Testis (tissue), 2 donors: ENCODE measurements at regions not wholly inside any gene's neighbourhood (a gene's known extent, or its start where the extent isn't known, plus 50 kb on each side); places are given as distances from the start of the nearest gene placed in this dataset.

Source experiments
- DNase-seq: peaks from one replicate; pipeline ENCODE4 v3.0.0-alpha.2; 2019
- H3K27ac ChIP-seq, 2 donors: fragments of 200-600 bp; sonication (generic); one replicate each; pipeline ENCODE4 v1.5.1; 2019
- H3K27me3 ChIP-seq: fragments of 200-600 bp; sonication (generic); one replicate; pipeline ENCODE4 v1.5.1; 2019
- H3K36me3 ChIP-seq: fragments of 200-600 bp; sonication (generic); one replicate; pipeline ENCODE4 v1.5.1; 2017; ENCODE audit warnings: low read depth; ENCODE audit errors: missing control alignments
- H3K4me1 ChIP-seq: fragments of 200-600 bp; sonication (generic); one replicate; pipeline ENCODE4 v1.5.1; 2019
- H3K4me3 ChIP-seq, 2 donors: fragments of 200-600 bp; sonication (generic); one replicate each; pipeline ENCODE4 v1.5.1; 2017 to 2019
- H3K9me3 ChIP-seq: fragments of 200-600 bp; sonication (generic); one replicate; pipeline ENCODE4 v1.5.1; 2017
- CTCF ChIP-seq, 3 experiments: fragments of 450-650 bp in 2 of 3; fragments of 200-600 bp in 1 of 3; sonication (generic) in 1 of 3; IDR thresholded peaks; one replicate each; pipeline ENCODE4 v1.5.1; 2016 to 2019; ENCODE audit warnings: antibody characterized with exemption in 3 of 3, mild to moderate bottlenecking in 2 of 3, moderate library complexity in 1 of 3
- POLR2A ChIP-seq: fragments of 450-650 bp; IDR thresholded peaks from one replicate; pipeline ENCODE4 v1.6.1; 2017; ENCODE audit warnings: antibody characterized with exemption, mild to moderate bottlenecking, moderate library complexity
- WGBS, 2 donors: methylation state at CpG; one replicate each; pipeline ENCODE4 v1.1.5; 2018; 5-methylcytosine and 5-hydroxymethylcytosine counted together
- intact Hi-C: fragments of 100-400 bp; cut with DNase I; formaldehyde crosslinking; loops from one replicate; pipeline ENCODE4 v1.15.1; 2023; ENCODE audit warnings: low total_unique reads

GRCh38 chr7:68440866-68441265 lies 1157.4 kb upstream of the AUTS2 start:
- Histone ChIP-seq H3K4me3 (no peak overlapping the region), H3K4me1 (peaks cover 6% of the 10 kb centered on the region), H3K36me3 (no peaks in the 10 kb centered on the region), H3K9me3 (no peaks in the 10 kb centered on the region), H3K27ac (no peak overlapping the region), H3K27me3 (no peaks in the 10 kb centered on the region)
- intact Hi-C loops, result no loop called here
- DNase-seq, result no peak
- WGBS, 2 donors, result 29 to 41% methylated on average over 6 of the region's 6 CpGs
- no peak for TF ChIP-seq CTCF (IDR thresholded peaks at IDR 0.05)
- TF ChIP-seq POLR2A, result no peak

- peaks cover 6% of the 10 kb centered on the region for H3K4me1 ChIP-seq
- TF ChIP-seq CTCF (IDR thresholded peaks at IDR 0.05), result no peak
- TF ChIP-seq POLR2A, result no peak
- H3K36me3 ChIP-seq, result no peaks in the 10 kb centered on the region
- no peak overlapping the region for H3K27ac ChIP-seq
- H3K4me3 ChIP-seq, result no peak overlapping the region
- H3K9me3 ChIP-seq, result no peaks in the 10 kb centered on the region
- no peaks in the 10 kb centered on the region for H3K27me3 ChIP-seq
- no peak for DNase-seq
- intact Hi-C loops, result no loop called here
- WGBS, 2 donors, result 27 to 51% methylated on average over 8 of the region's 8 CpGs
Observed at GRCh38 chr7:68441645-68442044, 1156.6 kb upstream of the AUTS2 start.

GRCh38 chr7:68442931-68443631 lies 1155.2 kb upstream of the AUTS2 start:
- TF ChIP-seq CTCF (IDR thresholded peaks at IDR 0.05), result no peak
- H3K4me3 ChIP-seq, result no peak overlapping the region
- H3K9me3 ChIP-seq, result no peaks in the 10 kb centered on the region
- H3K27me3 ChIP-seq, result no peaks in the 10 kb centered on the region
- H3K36me3 ChIP-seq, result no peaks in the 10 kb centered on the region
- 81 to 84% methylated on average over 6 of the region's 6 CpGs for WGBS, 2 donors
- intact Hi-C loops, result no loop called here
- no peak overlapping the region for H3K27ac ChIP-seq
- H3K4me1 ChIP-seq, result peaks cover 6% of the 10 kb centered on the region
- DNase-seq, result no peak

GRCh38 chr7:68444042-68444441 lies 1154.2 kb upstream of the AUTS2 start:
- WGBS, 2 donors, result 83 to 93% methylated on average over 2 of the region's 2 CpGs
- no peak overlapping the region for H3K27ac ChIP-seq
- H3K9me3 ChIP-seq, result no peaks in the 10 kb centered on the region
- peaks cover 6% of the 10 kb centered on the region for H3K4me1 ChIP-seq
- intact Hi-C loops, result no loop called here
- TF ChIP-seq CTCF (IDR thresholded peaks at IDR 0.05) (no peak), POLR2A (no peak)
- no peak for DNase-seq
- no peaks in the 10 kb centered on the region for H3K36me3 ChIP-seq
- H3K4me3 ChIP-seq, result no peak overlapping the region
- no peaks in the 10 kb centered on the region for H3K27me3 ChIP-seq

GRCh38 chr7:68444956-68445355 lies 1153.3 kb upstream of the AUTS2 start:
- DNase-seq, result no peak
- intact Hi-C loops, result no loop called here
- WGBS, 2 donors, result 76 to 79% methylated on average over 3 of the region's 3 CpGs

More at GRCh38 chr7:68444956-68445355, 1153.3 kb upstream of the AUTS2 start:
- Histone ChIP-seq H3K27me3 (no peaks in the 10 kb centered on the region), H3K9me3 (no peaks in the 10 kb centered on the region), H3K36me3 (no peaks in the 10 kb centered on the region), H3K27ac (no peak overlapping the region), H3K4me3 (no peak overlapping the region), H3K4me1 (peaks cover 6% of the 10 kb centered on the region)
- TF ChIP-seq POLR2A (no peak), CTCF (IDR thresholded peaks at IDR 0.05) (no peak)
